ENCODE measurements at regions not wholly inside any gene's neighbourhood (a gene's known extent, or its start where the extent isn't known, plus 50 kb on each side); places are given as distances from the start of the nearest gene placed in this dataset.
A peak's percentile ranks its signal among the peaks of the same experiment; 100 is the strongest.

GRCh38 chr2:241990466-241990865, 120.9 kb downstream of the RTP5 start:
- DNase-seq (ENCODE audit: low spot score in 2 of 2, unreplicated experiment in 2 of 2) = no peak
- H3K27me3 Mint-ChIP-seq (ENCODE audit: low read depth) = peaks cover 3% of the 10 kb centered on the region
- H3K4me1 Mint-ChIP-seq = no peaks in the 10 kb centered on the region
- H3K9me3 Mint-ChIP-seq = peaks cover 15% of the 10 kb centered on the region
- TF ChIP-seq, protein P1, sequence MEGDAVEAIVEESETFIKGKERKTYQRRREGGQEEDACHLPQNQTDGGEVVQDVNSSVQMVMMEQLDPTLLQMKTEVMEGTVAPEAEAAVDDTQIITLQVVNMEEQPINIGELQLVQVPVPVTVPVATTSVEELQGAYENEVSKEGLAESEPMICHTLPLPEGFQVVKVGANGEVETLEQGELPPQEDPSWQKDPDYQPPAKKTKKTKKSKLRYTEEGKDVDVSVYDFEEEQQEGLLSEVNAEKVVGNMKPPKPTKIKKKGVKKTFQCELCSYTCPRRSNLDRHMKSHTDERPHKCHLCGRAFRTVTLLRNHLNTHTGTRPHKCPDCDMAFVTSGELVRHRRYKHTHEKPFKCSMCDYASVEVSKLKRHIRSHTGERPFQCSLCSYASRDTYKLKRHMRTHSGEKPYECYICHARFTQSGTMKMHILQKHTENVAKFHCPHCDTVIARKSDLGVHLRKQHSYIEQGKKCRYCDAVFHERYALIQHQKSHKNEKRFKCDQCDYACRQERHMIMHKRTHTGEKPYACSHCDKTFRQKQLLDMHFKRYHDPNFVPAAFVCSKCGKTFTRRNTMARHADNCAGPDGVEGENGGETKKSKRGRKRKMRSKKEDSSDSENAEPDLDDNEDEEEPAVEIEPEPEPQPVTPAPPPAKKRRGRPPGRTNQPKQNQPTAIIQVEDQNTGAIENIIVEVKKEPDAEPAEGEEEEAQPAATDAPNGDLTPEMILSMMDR (IDR thresholded peaks at IDR 0.05; ENCODE audit: unreplicated experiment) = no peak
- H3K27ac Mint-ChIP-seq = no peak overlapping the region
- no peaks in the 10 kb centered on the region for H3K36me3 Mint-ChIP-seq
- no peak overlapping the region for H3K4me3 Mint-ChIP-seq

DNA sequence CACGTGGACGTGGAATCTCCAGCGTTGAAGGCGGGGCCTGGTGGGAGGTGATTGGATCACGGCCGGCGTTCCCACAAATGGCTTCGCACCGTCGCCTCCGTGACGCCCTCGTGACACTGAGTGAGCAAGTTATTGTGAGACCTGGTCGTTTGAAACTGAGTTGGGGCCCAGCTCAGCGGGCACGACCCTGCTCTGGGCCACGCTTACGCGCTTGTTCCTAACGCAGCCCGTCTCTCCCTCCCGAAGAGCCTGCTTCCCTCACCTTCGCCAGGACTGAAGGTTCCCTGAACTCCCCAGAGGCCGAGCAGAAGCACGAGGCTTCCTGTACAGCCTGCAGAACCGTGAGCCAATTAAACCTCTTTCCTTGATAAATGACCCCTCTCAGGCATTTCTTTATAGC, 121.8 kb downstream of the RTP5 start:
- no peak overlapping the region for H3K27ac Mint-ChIP-seq
- peaks cover 15% of the 10 kb centered on the region for H3K9me3 Mint-ChIP-seq
- TF ChIP-seq, protein P1 (IDR thresholded peaks at IDR 0.05; ENCODE audit: unreplicated experiment) = no peak

GRCh38 chr2:241992753-241993152, 123.2 kb downstream of the RTP5 start:
- Mint-ChIP-seq H3K9me3 (peaks cover 8% of the 10 kb centered on the region), H3K27ac (no peak overlapping the region), H3K27me3 (ENCODE audit: low read depth) (peaks cover 1% of the 10 kb centered on the region), H3K4me1 (no peaks in the 10 kb centered on the region), H3K36me3 (no peaks in the 10 kb centered on the region), H3K4me3 (no peak overlapping the region)
- TF ChIP-seq, protein P1 (IDR thresholded peaks at IDR 0.05; ENCODE audit: unreplicated experiment) = no peak
- DNase-seq (ENCODE audit: low spot score in 2 of 2, unreplicated experiment in 2 of 2) = peak in 1 of 2 experiments; percentile 2

More for the DNA sequence above, 121.8 kb downstream of the RTP5 start:
- DNase-seq (ENCODE audit: low spot score in 2 of 2, unreplicated experiment in 2 of 2) = no peak
- no peaks in the 10 kb centered on the region for H3K4me1 Mint-ChIP-seq
- H3K36me3 Mint-ChIP-seq = no peaks in the 10 kb centered on the region
- H3K27me3 Mint-ChIP-seq (ENCODE audit: low read depth) = no peaks in the 10 kb centered on the region
- H3K4me3 Mint-ChIP-seq = no peak overlapping the region

DNA sequence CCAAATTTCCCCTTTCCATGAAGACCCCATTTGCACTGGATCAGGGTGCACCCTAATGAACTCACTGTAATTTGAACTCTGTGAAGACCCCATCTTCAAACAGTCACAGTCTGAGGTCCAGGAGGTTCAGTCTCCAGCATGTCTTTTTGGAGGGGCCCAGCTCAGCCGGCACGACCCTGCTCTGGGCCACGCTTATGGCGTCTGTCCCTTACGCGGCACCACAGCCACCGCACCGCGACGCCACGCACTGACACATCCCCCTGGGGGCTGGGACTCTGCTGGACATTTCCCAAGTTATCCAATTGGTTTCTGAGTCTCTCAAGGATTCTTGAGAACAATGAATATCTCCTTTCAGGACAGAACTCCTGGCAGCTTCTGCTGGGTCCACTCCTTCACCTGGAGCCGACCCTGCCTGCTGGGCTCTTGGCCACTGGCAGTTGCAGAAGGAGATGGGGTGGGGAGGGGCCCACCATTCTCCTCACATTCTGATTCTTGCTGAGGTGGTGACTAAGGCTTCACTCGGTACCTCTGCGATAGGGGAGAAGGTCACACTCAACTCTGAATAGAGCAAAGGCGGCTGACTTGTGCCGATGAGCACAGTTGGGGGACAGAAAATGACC, 124.0 kb downstream of the RTP5 start:
- no peaks in the 10 kb centered on the region for H3K4me1 Mint-ChIP-seq
- H3K27ac Mint-ChIP-seq = no peak overlapping the region
- no peaks in the 10 kb centered on the region for H3K36me3 Mint-ChIP-seq
- peak in 1 of 2 experiments; percentile 3 for DNase-seq (ENCODE audit: low spot score in 2 of 2, unreplicated experiment in 2 of 2)
- H3K4me3 Mint-ChIP-seq = no peak overlapping the region
- H3K27me3 Mint-ChIP-seq (ENCODE audit: low read depth) = peaks cover 2% of the 10 kb centered on the region
- TF ChIP-seq, protein P1 (IDR thresholded peaks at IDR 0.05; ENCODE audit: unreplicated experiment) = no peak
- H3K9me3 Mint-ChIP-seq = peaks cover 5% of the 10 kb centered on the region

GRCh38 chr2:241994086-241994485, 124.6 kb downstream of the RTP5 start:
- Mint-ChIP-seq H3K27me3 (ENCODE audit: low read depth) (peaks cover 2% of the 10 kb centered on the region), H3K9me3 (peaks cover 4% of the 10 kb centered on the region), H3K36me3 (no peaks in the 10 kb centered on the region), H3K27ac (no peak overlapping the region), H3K4me3 (no peak overlapping the region), H3K4me1 (no peaks in the 10 kb centered on the region)
- DNase-seq (ENCODE audit: low spot score in 2 of 2, unreplicated experiment in 2 of 2) = peak in 1 of 2 experiments; percentile 6
- TF ChIP-seq, protein P1 (IDR thresholded peaks at IDR 0.05; ENCODE audit: unreplicated experiment) = no peak

All from mesothelial cell of epicardium (in vitro differentiated cells).